ENCODE measurements at regions not wholly inside any gene's neighbourhood (a gene's known extent, or its start where the extent isn't known, plus 50 kb on each side); places are given as distances from the start of the nearest gene placed in this dataset.

GRCh38 chr5:135223404-135223803 is 175.6 kb downstream of the MACROH2A1 start:
- TF ChIP-seq, protein P1, sequence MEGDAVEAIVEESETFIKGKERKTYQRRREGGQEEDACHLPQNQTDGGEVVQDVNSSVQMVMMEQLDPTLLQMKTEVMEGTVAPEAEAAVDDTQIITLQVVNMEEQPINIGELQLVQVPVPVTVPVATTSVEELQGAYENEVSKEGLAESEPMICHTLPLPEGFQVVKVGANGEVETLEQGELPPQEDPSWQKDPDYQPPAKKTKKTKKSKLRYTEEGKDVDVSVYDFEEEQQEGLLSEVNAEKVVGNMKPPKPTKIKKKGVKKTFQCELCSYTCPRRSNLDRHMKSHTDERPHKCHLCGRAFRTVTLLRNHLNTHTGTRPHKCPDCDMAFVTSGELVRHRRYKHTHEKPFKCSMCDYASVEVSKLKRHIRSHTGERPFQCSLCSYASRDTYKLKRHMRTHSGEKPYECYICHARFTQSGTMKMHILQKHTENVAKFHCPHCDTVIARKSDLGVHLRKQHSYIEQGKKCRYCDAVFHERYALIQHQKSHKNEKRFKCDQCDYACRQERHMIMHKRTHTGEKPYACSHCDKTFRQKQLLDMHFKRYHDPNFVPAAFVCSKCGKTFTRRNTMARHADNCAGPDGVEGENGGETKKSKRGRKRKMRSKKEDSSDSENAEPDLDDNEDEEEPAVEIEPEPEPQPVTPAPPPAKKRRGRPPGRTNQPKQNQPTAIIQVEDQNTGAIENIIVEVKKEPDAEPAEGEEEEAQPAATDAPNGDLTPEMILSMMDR (IDR thresholded peaks at IDR 0.05): no peak
- TF ChIP-seq POLR2A (IDR thresholded peaks at IDR 0.05): no peak

Data from esophagus squamous epithelium (tissue), 4 donors.